22Rv1 (cell line): ENCODE measurements at regions not wholly inside any gene's neighbourhood (a gene's known extent, or its start where the extent isn't known, plus 50 kb on each side); places are given as distances from the start of the nearest gene placed in this dataset.

Experiments
- CTCF ChIP-seq: fragments of 450-650 bp; IDR thresholded peaks from 2 replicates; pipeline ENCODE4 v1.5.1; 2017; ENCODE audit warnings: mild to moderate bottlenecking
- ZFX ChIP-seq: fragments of 450-650 bp; IDR thresholded peaks from 2 replicates; pipeline ENCODE4 v1.6.1; 2017; ENCODE audit warnings: antibody characterized with exemption, borderline replicate concordance

- TF ChIP-seq CTCF, result no peak
- no peak for TF ChIP-seq ZFX
Observed at GRCh38 chr6:40038626-40039025, 104.4 kb upstream of the MOCS1 start.
